GM21528 (cell line): ENCODE measurements at regions not wholly inside any gene's neighbourhood (a gene's known extent, or its start where the extent isn't known, plus 50 kb on each side); places are given as distances from the start of the nearest gene placed in this dataset.
"Not testable (repeated sequence)": the region's sequence is repeated elsewhere in the genome, so short reads cannot be mapped to it uniquely, and the experiment has no call there.

ENCODE experiments used
- ATAC-seq: cut with Tn5 transposase; IDR thresholded peaks from one replicate; pipeline ENCODE4 v1.9.1; 2021; ENCODE audit warnings: mild to moderate bottlenecking, moderate library complexity; ENCODE audit not compliant: unreplicated experiment, low FRiP score

DNA sequence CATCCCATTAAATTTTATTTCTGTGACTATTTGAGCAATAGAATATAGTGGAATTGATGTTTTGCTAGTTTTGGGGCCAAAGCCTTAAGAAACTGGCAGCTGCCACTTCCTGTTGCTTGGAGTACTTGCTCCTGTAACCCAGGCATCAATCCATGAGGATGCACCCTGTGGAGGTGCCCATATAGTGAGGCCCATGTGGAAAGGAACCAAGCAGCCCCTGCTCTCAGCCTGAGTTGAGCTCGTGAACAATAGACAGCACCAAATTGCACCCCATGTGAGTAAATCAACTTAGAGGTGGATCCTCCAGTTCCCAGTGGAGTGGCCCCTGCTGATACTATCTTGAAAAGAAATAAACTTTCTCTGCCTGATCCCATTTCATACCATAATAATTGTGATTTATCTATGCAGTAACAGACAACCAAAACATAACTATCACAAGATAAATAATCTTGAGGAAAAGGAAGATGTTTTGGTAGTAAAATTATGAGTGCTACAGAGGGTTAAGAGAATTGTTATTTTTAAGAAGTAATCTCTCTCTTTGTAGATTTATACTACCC lies 481.9 kb downstream of the TBC1D32 start:
- ATAC-seq: no peak

GRCh38 chr6:120826253-120826652 lies 508.0 kb downstream of the TBC1D32 start:
- ATAC-seq: no peak

GRCh38 chr6:120816794-120817193 lies 517.5 kb downstream of the TBC1D32 start:
- ATAC-seq: no peak

- ATAC-seq: no peak
These were observed 529.0 kb downstream of the TBC1D32 start for GRCh38 chr6:120805276-120805675.

DNA sequence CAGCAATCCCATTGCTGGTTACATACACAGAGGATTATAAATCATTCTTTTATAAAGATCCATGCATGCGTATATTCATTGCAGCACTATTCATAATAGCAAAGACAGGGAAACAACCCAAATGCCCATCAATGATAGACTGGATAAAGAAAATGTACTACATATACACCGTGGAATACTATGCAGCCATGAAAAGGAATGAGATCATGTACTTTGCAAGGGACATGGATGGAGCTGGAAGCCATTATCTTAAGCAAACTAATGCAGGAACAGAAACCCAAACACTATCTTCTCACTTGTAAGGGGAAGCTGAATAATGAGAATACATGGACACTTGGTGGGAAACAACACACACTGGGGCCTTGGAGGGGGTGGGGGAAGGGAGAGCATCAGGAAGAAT lies 529.7 kb downstream of the TBC1D32 start:
- no peak for ATAC-seq

- ATAC-seq: no peak
These were observed 547.6 kb downstream of the TBC1D32 start for GRCh38 chr6:120786682-120787081.

- no peak for ATAC-seq
These were observed 548.0 kb downstream of the TBC1D32 start for GRCh38 chr6:120786256-120786655.

- ATAC-seq: no peak
These were observed 548.7 kb downstream of the TBC1D32 start for GRCh38 chr6:120785459-120786086.

DNA sequence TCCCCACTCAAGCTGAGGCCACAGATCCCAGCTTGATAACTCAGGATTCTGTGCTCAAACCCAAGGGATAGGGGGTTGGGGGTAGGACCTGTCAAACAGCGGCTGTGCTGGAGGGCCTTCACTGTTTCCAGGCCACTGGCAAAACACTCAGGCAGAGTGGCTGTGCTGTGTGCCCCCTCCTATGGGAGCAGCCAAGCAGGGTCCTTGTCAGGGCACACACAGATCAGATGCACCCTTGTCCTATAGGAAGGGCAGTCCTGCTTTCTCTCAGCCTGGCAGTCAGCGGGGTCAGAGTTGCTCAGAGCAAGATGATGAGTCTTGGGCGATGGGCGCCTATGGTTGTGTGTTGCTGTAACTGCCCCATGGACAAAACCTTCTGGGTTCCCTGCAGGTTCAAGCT lies 554.8 kb downstream of the TBC1D32 start:
- ATAC-seq: no peak

DNA sequence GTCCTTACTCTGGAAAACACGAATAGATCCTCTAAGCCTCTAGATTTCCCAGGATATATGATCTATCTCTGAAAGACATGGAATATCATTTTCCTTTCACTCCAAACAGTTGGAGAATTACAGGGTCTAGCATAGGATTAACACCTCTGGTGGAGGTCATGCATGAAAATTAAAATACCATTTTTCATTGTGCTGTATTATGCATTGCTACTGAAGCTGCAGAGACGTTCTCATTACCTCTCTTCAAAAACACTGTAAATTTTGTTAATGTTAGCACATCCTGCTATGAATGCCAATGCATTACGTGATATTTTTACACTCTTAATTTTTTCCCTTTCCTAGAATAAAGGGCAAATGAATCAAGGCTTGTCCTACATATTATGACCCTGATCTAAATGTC lies 558.6 kb downstream of the TBC1D32 start:
- ATAC-seq: no peak

- ATAC-seq: no peak
These were observed 560.0 kb downstream of the TBC1D32 start for GRCh38 chr6:120774275-120774674.

GRCh38 chr6:120771019-120771418 lies 563.3 kb downstream of the TBC1D32 start:
- ATAC-seq: no peak

- ATAC-seq: no peak
These were observed 570.0 kb downstream of the TBC1D32 start for GRCh38 chr6:120764312-120764711.

DNA sequence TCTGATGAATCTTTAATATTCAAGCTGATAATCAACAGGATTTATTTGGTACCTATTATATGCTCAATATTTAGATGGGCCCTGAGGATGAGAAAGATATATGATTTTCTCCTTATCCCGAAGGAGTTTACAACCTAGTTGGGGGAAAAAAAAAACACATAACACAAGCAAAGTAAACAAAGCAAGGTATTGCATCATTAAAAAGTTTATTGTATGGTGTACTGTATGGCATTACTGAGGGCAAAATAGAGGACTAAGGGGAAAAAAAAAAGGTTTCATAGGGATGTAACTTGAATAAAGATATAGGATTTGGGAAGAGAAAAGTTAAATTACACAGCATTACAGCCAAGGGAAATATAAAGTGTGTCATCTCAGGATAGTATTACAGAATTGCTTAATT lies 574.7 kb downstream of the TBC1D32 start:
- ATAC-seq: no peak

DNA sequence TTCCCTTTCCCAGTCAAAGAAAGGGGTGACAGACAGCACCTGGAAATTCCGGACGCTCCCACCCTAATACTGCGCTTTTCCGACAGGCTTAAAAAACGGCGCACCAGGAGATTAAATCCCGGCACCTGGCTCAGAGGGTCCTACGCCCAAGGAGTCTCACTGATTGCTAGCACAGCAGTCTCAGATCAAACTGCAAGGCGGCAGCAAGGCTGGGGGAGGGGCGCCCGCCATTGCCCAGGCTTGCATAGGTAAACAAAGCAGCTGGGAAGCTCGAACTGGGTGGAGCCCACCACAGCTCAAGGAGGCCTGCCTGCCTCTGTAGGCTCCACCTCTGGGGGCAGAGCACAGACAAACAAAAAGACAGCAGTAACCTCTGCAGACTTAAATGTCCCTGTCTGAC lies 585.7 kb downstream of the TBC1D32 start:
- ATAC-seq: not testable (repeated sequence)

DNA sequence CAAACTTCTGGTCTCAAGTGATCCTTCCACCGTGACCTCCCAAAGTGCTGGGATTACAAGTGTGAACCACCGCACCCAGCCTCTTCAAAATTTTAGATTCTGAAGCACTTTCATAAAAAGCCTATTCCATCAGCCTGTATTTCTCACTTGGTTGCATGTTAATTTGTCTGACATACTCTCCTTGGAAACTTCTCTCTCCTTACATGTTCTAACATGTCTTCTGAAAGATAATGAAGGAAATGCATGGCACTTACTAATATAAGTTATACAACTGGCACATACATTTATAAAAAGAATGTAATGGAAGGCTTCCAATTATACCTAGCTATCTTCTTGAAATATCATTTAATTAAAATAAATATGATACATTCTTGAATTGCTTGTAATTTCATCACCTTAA lies 597.5 kb downstream of the TBC1D32 start:
- no peak for ATAC-seq

GRCh38 chr6:120735641-120736040 lies 598.6 kb downstream of the TBC1D32 start:
- ATAC-seq: no peak

DNA sequence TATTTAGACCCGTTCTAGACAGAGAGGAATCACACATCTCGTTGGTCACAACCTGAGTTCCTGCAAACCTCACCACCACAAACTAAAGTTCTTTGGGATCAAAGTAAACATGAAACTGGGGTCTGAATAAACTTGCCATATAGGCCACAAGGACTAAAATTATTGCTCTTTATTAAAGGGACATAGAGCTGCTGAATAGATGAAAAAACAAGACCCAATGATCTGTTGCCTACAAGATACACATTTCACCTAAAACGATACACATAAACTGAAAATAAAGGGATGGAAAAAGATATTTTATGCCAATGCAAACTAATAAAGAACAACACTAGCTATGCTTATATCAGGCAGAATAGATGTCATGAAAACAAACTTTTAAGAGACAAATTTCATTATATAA lies 623.0 kb downstream of the TBC1D32 start:
- no peak for ATAC-seq

- no peak for ATAC-seq
These were observed 634.3 kb downstream of the TBC1D32 start for GRCh38 chr6:120700001-120700400.

DNA sequence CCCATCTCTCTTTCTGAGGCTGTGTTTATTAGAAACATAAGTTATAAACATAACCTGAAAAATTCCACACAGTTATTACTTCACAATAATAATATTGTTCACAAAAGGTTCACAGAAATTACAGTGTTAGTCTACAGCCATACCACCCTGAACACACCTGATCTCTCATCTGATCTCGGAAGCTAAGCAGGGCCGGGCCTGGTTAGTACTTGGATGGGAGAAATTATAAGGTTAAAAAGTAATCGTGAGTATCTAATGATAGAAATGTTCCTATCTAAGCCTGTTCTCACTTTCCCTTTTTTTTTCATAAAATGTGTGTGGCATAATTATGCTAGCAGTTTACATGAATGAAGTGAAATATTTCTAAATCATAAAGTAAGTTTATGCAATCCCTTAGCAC lies 647.8 kb downstream of the TBC1D32 start:
- ATAC-seq: no peak

GRCh38 chr6:120682145-120682544 lies 652.1 kb downstream of the TBC1D32 start:
- no peak for ATAC-seq

DNA sequence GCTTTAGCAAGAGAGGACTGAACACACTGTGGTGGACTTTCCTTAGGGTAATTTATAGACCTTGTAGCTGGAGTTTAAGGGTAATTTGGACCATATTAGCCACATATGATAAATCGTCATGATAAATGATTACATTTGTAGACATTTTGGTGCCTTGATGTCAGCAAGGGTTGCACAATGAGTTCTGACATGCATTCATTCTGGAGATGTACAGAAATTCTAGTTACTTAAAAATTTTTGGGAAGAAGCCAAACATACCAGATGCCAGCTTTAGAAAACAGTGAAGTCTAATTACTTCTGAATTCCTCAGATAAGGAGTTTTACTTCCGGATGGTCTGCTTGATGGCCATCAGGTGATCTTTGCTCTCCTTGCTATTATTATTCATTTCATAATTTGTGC lies 653.1 kb downstream of the TBC1D32 start:
- ATAC-seq: no peak

DNA sequence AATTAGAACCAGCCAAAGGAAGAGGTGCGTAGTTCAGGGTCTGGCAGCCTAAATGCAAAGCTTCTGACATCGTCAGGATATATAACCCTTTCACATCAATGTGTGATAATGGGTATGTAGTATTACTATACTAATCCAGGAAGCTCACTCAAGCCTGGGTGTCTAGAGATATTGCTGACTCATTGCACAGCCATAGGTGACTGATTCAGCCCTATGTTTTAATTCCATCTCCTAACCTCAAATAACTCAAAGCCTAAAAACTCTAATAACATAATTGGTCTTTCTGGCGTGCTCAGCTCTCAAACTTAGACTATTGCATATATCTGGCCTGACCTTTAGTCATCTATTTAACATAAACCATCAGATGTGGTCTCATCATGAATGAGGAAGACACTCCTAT lies 658.4 kb downstream of the TBC1D32 start:
- ATAC-seq: no peak
